Right hindlimb (tissue), 1 donor: ENCODE measurements at regions not wholly inside any gene's neighbourhood (a gene's known extent, or its start where the extent isn't known, plus 50 kb on each side); places are given as distances from the start of the nearest gene placed in this dataset.

Experiments used
- DNase-seq: peaks from one replicate; pipeline ENCODE4 v3.0.0-alpha.2; 2018

DNA sequence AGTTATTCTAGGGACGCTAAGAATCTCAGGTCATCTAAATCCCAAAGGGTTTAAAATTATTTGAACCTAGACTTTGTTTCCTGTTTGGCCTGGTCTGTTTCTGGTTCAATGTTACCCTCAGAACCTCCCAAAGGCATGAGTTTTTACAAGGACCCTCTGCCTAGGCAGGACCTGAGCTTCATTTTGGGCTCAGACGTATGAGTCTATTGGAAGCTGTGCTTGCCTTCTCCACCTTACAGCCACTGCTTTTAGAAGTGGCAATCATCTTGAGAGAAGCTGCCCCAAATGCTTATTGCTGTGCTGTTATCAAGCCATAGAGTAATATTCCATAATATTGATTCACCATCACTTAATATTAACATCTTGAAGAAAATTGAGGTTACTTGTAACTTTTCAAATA lies 510.4 kb downstream of the TLE4 start:
- no peak for DNase-seq

DNA sequence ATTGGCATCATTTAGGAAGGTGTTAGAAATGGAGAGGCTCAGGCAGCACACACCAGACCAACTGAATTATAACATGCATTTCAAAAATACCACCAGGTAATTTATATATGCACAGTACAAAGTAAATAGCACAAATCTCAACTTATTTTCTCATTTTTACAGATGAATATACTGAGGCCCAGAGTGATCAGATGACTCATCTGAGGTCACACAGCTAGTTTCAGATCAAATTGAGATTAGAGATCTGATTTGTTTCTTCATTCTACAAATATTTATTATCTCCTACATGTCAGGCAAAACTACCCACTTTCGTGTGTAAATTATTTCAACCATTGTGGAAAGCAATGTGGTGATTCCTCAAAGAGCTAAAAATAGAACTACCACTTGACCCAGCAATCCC lies 507.1 kb downstream of the TLE4 start:
- DNase-seq = no peak

DNA sequence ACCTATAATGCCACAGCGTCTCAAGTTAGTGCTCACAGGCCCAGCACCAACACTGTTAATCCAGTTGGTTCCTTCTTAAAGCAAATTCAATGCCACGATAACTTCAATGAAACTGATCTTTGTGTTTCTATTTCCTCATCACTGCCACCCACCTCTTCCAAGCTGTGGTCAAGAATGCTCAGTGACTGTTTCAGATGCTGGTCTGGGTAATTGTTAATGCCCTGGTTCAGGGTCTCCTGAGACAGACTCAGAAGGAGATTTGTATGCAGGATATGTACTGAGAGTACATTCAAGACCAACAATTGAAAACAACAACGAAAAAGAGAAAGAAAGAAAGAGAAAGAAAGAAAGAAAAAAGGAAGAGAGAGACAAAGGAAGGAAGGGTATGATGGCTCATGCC lies 505.3 kb downstream of the TLE4 start:
- DNase-seq = no peak

DNA sequence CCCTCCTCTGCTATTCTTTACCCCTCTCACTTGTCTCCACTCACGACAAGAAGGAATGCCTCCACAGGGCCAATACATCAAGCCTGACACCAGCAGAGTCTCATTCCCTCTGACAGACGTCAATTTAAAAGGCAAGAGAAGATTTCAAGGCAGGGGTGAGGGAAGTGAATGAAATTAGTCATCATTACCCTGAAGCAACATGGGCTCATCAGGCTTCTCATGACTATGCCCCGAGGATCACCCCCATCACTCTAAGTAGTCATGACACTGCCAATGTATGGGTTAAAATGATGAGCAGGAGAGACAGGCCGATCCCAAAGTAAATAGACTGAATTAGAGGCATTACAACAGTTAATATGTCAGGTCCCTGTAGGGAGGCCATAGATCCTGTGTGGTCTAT lies 504.4 kb downstream of the TLE4 start:
- DNase-seq = no peak

DNA sequence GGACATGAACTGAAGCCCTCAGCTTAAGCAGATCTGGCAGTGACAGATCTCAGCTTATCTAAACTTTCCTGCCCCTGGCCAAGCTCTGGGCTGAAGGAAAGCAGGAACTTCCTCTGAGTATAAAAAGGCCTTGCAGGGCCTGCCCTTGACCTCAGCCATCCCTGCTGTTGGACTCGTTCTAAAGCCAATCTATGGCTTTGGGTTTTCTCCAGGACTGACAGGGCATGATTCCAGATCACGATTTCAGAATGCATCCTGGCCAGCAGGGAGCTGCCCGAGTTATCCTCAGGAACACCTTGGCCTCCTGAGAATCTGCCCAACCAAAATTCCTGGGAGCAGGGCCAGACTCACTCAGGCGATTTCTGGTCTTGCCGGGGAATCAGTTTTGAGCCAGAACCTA lies 502.7 kb downstream of the TLE4 start:
- DNase-seq = no peak

DNA sequence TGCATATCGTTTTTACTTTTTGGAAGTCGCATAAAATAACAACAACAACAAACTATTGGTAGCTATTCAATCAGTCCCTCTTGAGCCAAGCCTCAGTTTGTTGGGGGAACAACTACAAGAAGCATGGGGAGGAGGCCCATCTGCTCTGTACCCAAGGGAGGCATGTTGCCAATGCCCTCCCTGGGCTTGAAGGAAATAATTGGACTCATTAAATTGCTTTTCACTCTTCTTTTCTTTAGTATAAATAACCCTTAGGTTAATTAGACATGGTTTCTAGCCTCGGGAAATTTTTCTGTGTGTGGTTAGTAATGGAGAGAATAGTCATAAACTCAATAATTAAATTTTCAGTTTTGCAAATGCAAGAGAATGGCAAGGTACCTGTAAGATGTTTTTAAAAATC lies 500.7 kb downstream of the TLE4 start:
- DNase-seq = no peak

- no peak for DNase-seq
Measured at GRCh38 chr9:80070071-80070742, 498.4 kb downstream of the TLE4 start.

DNA sequence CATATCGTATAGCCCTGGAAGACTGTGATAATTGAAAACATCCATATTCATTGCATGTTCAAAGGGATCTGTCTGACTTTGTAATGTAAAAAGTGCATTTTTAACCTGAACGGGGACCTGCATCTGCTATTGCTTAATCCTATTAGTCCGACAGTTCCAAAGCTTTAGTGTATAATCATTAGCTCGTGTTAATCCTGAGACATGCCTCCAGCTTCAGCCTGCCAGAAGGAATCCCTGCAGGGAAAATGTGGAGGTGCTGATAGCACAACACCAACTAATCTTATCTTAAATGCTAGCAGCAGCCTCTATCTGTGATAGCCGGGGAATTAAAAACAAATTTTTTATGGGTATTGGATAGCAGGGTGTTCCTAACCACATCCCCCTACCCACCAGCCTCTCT lies 495.2 kb downstream of the TLE4 start:
- no peak for DNase-seq

DNA sequence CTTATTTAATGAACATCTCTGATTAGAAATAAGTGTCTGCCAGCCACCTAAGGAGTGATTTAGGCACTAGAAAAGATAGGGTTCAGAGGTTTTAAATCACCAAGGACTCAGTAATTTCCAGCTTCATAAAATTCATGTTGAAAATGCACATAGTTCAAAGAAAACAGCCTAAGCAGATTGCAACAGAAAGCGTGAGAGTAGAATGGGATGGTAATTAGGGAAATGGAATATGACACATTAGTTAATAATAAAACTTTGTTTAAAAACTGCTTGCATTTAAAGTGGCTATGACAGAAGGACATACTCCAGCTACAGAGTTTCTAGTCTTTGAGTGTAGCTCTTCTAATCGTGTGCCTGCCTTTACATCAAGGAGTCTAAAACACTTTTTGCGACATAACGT lies 490.8 kb downstream of the TLE4 start:
- no peak for DNase-seq

GRCh38 chr9:80061940-80062339 lies 490.2 kb downstream of the TLE4 start:
- DNase-seq = peak; percentile 20

DNA sequence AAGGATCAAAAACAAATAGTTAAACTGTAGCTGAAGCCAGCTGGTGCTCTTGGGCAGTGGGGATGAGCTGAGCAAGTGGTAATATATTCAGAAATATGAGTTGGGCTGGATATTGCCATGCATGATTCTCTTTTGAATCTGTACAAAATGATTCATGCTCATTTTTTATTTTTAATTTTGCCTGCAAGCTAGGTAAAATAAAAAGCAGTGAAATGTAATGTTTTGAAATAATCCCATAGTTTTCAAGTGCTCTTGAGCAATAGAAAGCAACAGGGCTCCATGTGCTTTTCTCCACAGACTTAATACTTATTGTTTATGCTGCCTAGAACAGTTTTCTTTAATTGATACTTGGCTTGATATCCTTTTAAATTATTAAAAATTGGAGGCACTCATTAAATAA lies 489.3 kb downstream of the TLE4 start:
- DNase-seq = no peak

GRCh38 chr9:80059979-80060378 lies 488.2 kb downstream of the TLE4 start:
- no peak for DNase-seq

- DNase-seq = no peak
Measured at GRCh38 chr9:80059191-80059590, 487.4 kb downstream of the TLE4 start.

GRCh38 chr9:80052830-80053229 lies 481.1 kb downstream of the TLE4 start:
- no peak for DNase-seq

DNA sequence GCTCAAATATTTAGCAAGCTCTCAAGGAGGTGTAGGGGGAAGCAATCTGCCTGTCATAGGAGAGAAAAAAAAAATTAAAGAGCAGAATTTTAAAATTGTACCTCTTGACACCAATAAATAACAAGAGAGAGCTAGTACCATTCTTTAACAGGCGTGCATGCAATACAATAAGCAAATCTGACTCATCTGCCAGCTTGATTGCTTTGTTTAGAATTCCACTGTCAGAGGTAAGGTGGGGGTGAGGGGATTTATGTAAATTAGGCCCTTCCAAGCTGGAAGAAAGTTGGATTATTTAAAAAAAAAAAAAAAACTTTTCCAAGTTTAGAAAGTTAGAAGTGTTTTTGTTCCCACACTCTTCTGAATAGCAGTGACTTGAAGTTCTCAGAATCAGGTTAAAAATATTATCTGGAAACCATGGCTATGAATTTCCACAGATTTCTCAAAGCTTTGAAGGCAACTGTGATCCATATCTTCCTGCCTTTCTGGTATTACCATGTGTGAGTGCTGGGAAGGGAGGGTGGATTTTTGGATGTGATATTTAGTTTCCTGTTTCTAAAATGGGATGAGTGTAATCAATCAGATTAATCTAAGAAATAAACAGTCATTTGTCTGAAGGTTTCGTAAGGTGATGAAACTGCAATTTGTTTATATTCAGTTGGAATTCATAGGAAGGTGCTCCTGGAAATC lies 477.5 kb downstream of the TLE4 start:
- DNase-seq = no peak

DNA sequence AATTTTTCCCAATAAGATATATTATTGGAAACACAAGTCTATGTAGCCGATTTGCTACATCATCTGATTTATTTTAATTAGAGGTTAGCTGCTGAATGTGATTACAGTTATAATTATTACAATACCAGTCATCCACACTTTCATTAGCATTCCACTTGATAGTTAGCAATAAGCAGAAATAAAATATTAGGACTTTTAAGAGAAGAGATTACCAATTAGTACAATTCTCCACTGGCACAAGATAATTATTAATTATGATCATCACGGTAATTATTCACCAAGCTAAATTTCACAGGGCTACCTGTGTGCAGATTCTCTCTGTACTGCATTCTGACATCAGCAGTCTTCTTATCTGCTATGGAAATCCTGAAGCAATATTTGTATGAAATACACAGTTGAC lies 474.7 kb downstream of the TLE4 start:
- no peak for DNase-seq

- no peak for DNase-seq
Measured at GRCh38 chr9:80041821-80042220, 470.1 kb downstream of the TLE4 start.

DNA sequence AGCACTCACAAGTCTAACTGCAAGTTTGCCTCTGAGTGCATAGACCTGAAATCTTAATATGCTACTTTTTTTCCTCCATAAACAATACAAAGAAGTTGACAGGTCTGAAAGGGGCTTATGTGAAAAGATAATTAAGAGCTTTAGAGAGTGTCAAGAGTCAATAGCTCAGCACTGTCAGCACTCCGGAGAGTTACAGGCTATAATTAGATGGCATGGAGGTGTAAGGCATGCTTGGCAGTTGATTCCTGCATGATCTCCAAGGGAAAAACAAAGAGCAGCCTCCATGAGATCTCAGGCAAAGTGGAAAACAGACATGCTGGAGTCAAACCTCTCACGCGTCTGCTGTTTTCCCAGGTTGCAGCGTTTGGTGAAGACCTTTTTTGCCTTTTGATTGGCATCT lies 468.7 kb downstream of the TLE4 start:
- no peak for DNase-seq

DNA sequence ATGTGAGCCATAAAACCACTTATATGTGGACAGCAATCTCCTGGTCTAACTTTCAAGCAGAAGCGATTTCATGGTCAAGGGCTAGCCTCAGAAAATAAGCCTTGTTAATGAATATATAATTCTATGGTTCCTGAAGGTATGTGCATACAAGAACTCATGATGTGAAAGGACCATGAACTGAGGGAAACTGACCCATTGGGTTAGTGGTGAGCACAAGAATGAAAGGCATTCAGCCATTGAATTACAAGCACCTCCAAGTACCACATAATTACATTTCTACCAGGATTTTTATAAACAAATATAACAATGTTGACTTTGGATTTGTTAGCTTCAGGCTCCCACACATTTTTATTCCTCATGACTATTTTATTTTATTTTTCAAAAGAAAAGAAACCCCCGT lies 459.0 kb downstream of the TLE4 start:
- DNase-seq = no peak

- peak; percentile 42 for DNase-seq
Measured at GRCh38 chr9:80028501-80028900, 456.7 kb downstream of the TLE4 start.

- DNase-seq = no peak
Measured at GRCh38 chr9:80025796-80026520, 454.2 kb downstream of the TLE4 start.

DNA sequence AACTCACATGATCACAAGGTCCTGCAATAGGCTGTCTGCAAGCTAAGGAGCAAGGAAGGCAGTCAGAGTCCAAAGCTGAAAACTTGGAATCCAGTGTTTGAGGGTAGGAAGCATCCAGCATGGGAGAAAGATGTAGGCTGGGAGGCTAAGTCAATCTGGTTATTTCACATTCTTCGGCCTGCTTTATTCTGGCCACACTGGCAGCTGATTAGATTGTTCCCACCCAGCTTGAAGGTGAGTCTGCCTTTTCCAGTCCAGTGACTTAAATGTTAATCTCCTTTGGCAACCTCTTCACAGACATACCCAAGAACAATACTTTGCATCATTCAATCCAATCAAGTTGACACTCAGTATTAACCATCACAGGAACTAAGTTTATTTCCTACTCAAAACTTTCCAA lies 453.4 kb downstream of the TLE4 start:
- DNase-seq = no peak

DNA sequence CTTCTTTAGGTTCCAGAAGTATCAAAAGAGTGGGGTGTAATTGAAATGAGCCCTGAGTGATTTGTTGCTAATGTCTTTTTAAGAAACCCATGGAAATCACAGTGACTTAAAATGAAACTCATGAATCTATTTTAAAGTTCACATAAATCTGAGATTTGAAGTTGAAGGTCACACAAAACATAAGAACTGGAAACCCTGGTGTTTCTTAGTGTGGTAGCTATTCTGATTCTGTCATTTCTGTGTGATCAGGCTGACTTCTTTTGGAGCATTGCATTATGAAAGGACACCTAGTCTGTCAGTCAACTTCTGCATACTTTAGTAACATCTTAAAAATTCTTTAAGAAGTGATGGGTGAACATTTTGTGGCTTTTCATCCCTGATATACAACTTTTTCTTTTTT lies 448.8 kb downstream of the TLE4 start:
- DNase-seq = no peak

DNA sequence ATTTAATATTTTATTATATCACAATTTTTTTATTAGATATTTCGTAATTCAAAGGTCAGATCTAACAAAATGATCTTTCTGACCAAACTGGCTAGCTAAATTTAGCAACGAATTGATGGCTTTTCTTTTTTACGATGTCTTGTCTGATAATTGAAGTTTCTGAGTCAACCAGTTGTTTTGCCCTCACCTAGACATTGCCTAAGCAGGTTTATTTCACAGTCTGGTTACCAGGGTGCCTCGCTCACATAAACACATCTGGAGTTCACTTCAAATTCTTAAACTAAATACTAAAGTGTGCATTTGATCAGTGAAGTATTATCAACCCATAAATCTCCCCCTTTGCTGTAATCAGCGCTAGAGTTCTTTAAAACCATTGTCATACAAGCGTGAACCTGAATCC lies 448.3 kb downstream of the TLE4 start:
- DNase-seq = no peak
